Erythroblast (primary cell): ENCODE measurements at regions not wholly inside any gene's neighbourhood (a gene's known extent, or its start where the extent isn't known, plus 50 kb on each side); places are given as distances from the start of the nearest gene placed in this dataset.

ENCODE experiments used
- GATA1 ChIP-seq: IDR thresholded peaks from 2 replicates; pipeline ENCODE4 v1.6.1; 2011; ENCODE audit warnings: low read depth, mild to moderate bottlenecking, control low read depth, low read length, moderate library complexity
- POLR2A ChIP-seq: IDR thresholded peaks from 2 replicates; pipeline ENCODE4 v1.6.1; 2011; ENCODE audit warnings: mild to moderate bottlenecking, low read length

- TF ChIP-seq POLR2A (no peak), GATA1 (no peak)
Measured at GRCh38 chr7:155941688-155942087, 129.4 kb upstream of the SHH start.
